ENCODE measurements at regions not wholly inside any gene's neighbourhood (a gene's known extent, or its start where the extent isn't known, plus 50 kb on each side); places are given as distances from the start of the nearest gene placed in this dataset.

- TF ChIP-seq ZC3H10 (CRISPR knock-in tag; IDR thresholded peaks at IDR 0.05): no peak
- no peak for ATAC-seq
Observed at GRCh38 chr4:66544281-66544680, 874.0 kb upstream of the EPHA5 start.

GRCh38 chr4:66539745-66540144, 869.5 kb upstream of the EPHA5 start:
- TF ChIP-seq SNAI2 (CRISPR knock-in tag; IDR thresholded peaks at IDR 0.05) (no peak), PATZ1 (CRISPR knock-in tag; IDR thresholded peaks at IDR 0.05; ENCODE audit: borderline replicate concordance) (no peak), ZNF70 (CRISPR knock-in tag; IDR thresholded peaks at IDR 0.05) (no peak), CREB5 (CRISPR knock-in tag; IDR thresholded peaks at IDR 0.05; ENCODE audit: low read depth) (no peak)

GRCh38 chr4:66524781-66525180, 854.5 kb upstream of the EPHA5 start:
- TF ChIP-seq PPARA (CRISPR knock-in tag; IDR thresholded peaks at IDR 0.05; ENCODE audit: borderline replicate concordance): no peak
- TF ChIP-seq ESRRG (CRISPR knock-in tag; IDR thresholded peaks at IDR 0.05): no peak
- TF ChIP-seq GLIS3 (CRISPR knock-in tag; IDR thresholded peaks at IDR 0.05): no peak
- no peak for TF ChIP-seq ZNF8 (CRISPR knock-in tag; IDR thresholded peaks at IDR 0.05)
- no peak for TF ChIP-seq BACH2 (CRISPR knock-in tag; IDR thresholded peaks at IDR 0.05; ENCODE audit: borderline replicate concordance)
- TF ChIP-seq CSRNP3 (CRISPR knock-in tag; IDR thresholded peaks at IDR 0.05): no peak
- TF ChIP-seq ZFP3 (CRISPR knock-in tag; IDR thresholded peaks at IDR 0.05): no peak
- no peak for TF ChIP-seq CSDC2 (CRISPR knock-in tag; IDR thresholded peaks at IDR 0.05)
- no peak for TF ChIP-seq PATZ1 (CRISPR knock-in tag; IDR thresholded peaks at IDR 0.05; ENCODE audit: borderline replicate concordance)
- no peak for TF ChIP-seq ZNF70 (CRISPR knock-in tag; IDR thresholded peaks at IDR 0.05)
- no peak for TF ChIP-seq ZFP30 (CRISPR knock-in tag; IDR thresholded peaks at IDR 0.05)
- no peak for TF ChIP-seq SNAI2 (CRISPR knock-in tag; IDR thresholded peaks at IDR 0.05)
- no peak for TF ChIP-seq ZNF565 (CRISPR knock-in tag; conservative IDR thresholded peaks at IDR 0.05; ENCODE audit: low read depth)
- no peak for TF ChIP-seq TCF4 (CRISPR knock-in tag; IDR thresholded peaks at IDR 0.05; ENCODE audit: borderline replicate concordance)
- no peak for TF ChIP-seq ZC3H10 (CRISPR knock-in tag; IDR thresholded peaks at IDR 0.05)
- no peak for TF ChIP-seq TOX (CRISPR knock-in tag; IDR thresholded peaks at IDR 0.05; ENCODE audit: borderline replicate concordance)
- no peak for ATAC-seq

More at GRCh38 chr4:66539745-66540144, 869.5 kb upstream of the EPHA5 start:
- ATAC-seq: no peak

- TF ChIP-seq ZNF565 (CRISPR knock-in tag; conservative IDR thresholded peaks at IDR 0.05; ENCODE audit: low read depth) (no peak), PATZ1 (CRISPR knock-in tag; IDR thresholded peaks at IDR 0.05; ENCODE audit: borderline replicate concordance) (no peak), ARNTL (CRISPR knock-in tag; IDR thresholded peaks at IDR 0.05; ENCODE audit: borderline replicate concordance, low read depth) (no peak), CREB5 (CRISPR knock-in tag; IDR thresholded peaks at IDR 0.05; ENCODE audit: low read depth) (no peak), ZFP30 (CRISPR knock-in tag; IDR thresholded peaks at IDR 0.05) (no peak), ZFP3 (CRISPR knock-in tag; IDR thresholded peaks at IDR 0.05) (no peak), TCF4 (CRISPR knock-in tag; IDR thresholded peaks at IDR 0.05; ENCODE audit: borderline replicate concordance) (no peak), OSR1 (CRISPR knock-in tag; IDR thresholded peaks at IDR 0.05) (no peak), TSHZ2 (CRISPR knock-in tag; IDR thresholded peaks at IDR 0.05) (no peak), CSDC2 (CRISPR knock-in tag; IDR thresholded peaks at IDR 0.05) (no peak), RARB (CRISPR knock-in tag; IDR thresholded peaks at IDR 0.05) (no peak), GLIS3 (CRISPR knock-in tag; IDR thresholded peaks at IDR 0.05) (no peak), BACH2 (CRISPR knock-in tag; IDR thresholded peaks at IDR 0.05; ENCODE audit: borderline replicate concordance) (no peak), ESRRG (CRISPR knock-in tag; IDR thresholded peaks at IDR 0.05) (no peak)
- ATAC-seq: no peak
Observed at GRCh38 chr4:66522244-66522643, 852.0 kb upstream of the EPHA5 start.
